ENCODE measurements at regions not wholly inside any gene's neighbourhood (a gene's known extent, or its start where the extent isn't known, plus 50 kb on each side); places are given as distances from the start of the nearest gene placed in this dataset.

DNA sequence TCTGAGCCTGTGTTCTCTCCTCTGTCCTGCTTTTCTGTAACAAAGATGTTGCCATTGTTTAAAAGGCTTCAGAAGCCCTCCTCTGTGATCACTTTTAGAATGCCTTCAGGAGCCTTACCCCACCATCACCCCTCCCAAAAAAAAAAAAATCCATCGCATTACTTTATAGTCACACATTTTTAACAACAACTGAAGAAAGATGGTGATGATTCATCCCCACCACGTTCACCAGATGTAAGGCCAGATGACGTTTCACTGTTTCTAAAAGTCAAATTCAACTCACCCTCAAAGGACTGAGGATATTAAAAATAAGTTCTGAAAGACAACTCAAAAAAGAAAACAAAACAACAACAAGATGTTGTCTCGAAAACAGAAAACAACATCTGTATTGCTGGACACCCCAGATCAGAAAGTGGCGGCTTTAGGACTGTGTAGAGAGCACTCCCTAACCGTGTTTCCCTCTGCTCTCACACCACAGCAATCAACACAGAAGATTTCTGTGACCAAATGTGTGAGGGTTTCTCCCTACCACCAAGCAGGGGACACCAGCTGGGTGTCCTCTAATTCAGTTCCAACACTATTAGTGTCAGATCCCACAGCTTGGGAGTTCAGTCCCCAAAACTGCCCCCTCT, 61.9 kb upstream of the CREB1 start:
- no peaks in the 10 kb centered on the region for H3K9me2 ChIP-seq (replicated peaks; ENCODE audit: insufficient read depth)
- no peaks in the 10 kb centered on the region for H3K79me2 ChIP-seq
- H3K27me3 ChIP-seq: no peaks in the 10 kb centered on the region
- H3K36me3 ChIP-seq (replicated peaks; ENCODE audit: insufficient read depth, low read depth): no peaks in the 10 kb centered on the region
- H4K20me1 ChIP-seq (ENCODE audit: insufficient read depth, poor library complexity, severe bottlenecking): no peaks in the 10 kb centered on the region
- no peak overlapping the region for H3K4me2 ChIP-seq
- no peak for DNase-seq (ENCODE audit: low spot score)
- no peak overlapping the region for H2AFZ ChIP-seq
- no peak overlapping the region for H3K4me3 ChIP-seq
- no peaks in the 10 kb centered on the region for H3K9me3 ChIP-seq (ENCODE audit: low read depth)
- WGBS (ENCODE audit: low lambda C conversion rate, missing lambda C conversion rate): 58% methylated on average over 6 of the region's 6 CpGs
- no peak for TF ChIP-seq EZH2 (IDR thresholded peaks at IDR 0.05; ENCODE audit: borderline replicate concordance)
- TF ChIP-seq EZH2phosphoT487 (IDR thresholded peaks at IDR 0.05; ENCODE audit: low read depth, severe bottlenecking, unreplicated experiment): no peak
- TF ChIP-seq, protein P1, sequence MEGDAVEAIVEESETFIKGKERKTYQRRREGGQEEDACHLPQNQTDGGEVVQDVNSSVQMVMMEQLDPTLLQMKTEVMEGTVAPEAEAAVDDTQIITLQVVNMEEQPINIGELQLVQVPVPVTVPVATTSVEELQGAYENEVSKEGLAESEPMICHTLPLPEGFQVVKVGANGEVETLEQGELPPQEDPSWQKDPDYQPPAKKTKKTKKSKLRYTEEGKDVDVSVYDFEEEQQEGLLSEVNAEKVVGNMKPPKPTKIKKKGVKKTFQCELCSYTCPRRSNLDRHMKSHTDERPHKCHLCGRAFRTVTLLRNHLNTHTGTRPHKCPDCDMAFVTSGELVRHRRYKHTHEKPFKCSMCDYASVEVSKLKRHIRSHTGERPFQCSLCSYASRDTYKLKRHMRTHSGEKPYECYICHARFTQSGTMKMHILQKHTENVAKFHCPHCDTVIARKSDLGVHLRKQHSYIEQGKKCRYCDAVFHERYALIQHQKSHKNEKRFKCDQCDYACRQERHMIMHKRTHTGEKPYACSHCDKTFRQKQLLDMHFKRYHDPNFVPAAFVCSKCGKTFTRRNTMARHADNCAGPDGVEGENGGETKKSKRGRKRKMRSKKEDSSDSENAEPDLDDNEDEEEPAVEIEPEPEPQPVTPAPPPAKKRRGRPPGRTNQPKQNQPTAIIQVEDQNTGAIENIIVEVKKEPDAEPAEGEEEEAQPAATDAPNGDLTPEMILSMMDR (IDR thresholded peaks at IDR 0.05; ENCODE audit: poor library complexity): no peak
- H3K4me1 ChIP-seq (ENCODE audit: insufficient read depth): peaks cover 6% of the 10 kb centered on the region
- no peak overlapping the region for H3K27ac ChIP-seq

GRCh38 chr2:207468488-207468887, 61.3 kb upstream of the CREB1 start:
- H3K4me2 ChIP-seq: no peak overlapping the region
- H3K27me3 ChIP-seq: no peaks in the 10 kb centered on the region
- DNase-seq (ENCODE audit: low spot score): no peak
- no peak for TF ChIP-seq EZH2phosphoT487 (IDR thresholded peaks at IDR 0.05; ENCODE audit: low read depth, severe bottlenecking, unreplicated experiment)
- TF ChIP-seq, protein P1 (IDR thresholded peaks at IDR 0.05; ENCODE audit: poor library complexity): no peak
- TF ChIP-seq EZH2 (IDR thresholded peaks at IDR 0.05; ENCODE audit: borderline replicate concordance): no peak
- no peaks in the 10 kb centered on the region for H3K9me3 ChIP-seq (ENCODE audit: low read depth)
- H2AFZ ChIP-seq: no peak overlapping the region
- no peaks in the 10 kb centered on the region for H3K9me2 ChIP-seq (replicated peaks; ENCODE audit: insufficient read depth)
- H3K4me3 ChIP-seq: no peak overlapping the region
- peaks cover 8% of the 10 kb centered on the region for H3K4me1 ChIP-seq (ENCODE audit: insufficient read depth)
- H4K20me1 ChIP-seq (ENCODE audit: insufficient read depth, poor library complexity, severe bottlenecking): no peaks in the 10 kb centered on the region
- H3K27ac ChIP-seq: no peak overlapping the region
- H3K36me3 ChIP-seq (replicated peaks; ENCODE audit: insufficient read depth, low read depth): no peaks in the 10 kb centered on the region
- 86% methylated on average over 4 of the region's 4 CpGs for WGBS (ENCODE audit: low lambda C conversion rate, missing lambda C conversion rate)
- H3K79me2 ChIP-seq: no peaks in the 10 kb centered on the region

GRCh38 chr2:207469451-207469850, 60.3 kb upstream of the CREB1 start:
- H3K9me3 ChIP-seq (ENCODE audit: low read depth): no peaks in the 10 kb centered on the region
- H3K36me3 ChIP-seq (replicated peaks; ENCODE audit: insufficient read depth, low read depth): no peaks in the 10 kb centered on the region
- peaks cover 8% of the 10 kb centered on the region for H3K4me1 ChIP-seq (ENCODE audit: insufficient read depth)
- H3K27ac ChIP-seq: no peak overlapping the region
- no peaks in the 10 kb centered on the region for H3K27me3 ChIP-seq
- H3K79me2 ChIP-seq: no peaks in the 10 kb centered on the region
- TF ChIP-seq, protein P1 (IDR thresholded peaks at IDR 0.05; ENCODE audit: poor library complexity): no peak
- H3K4me3 ChIP-seq: no peak overlapping the region
- no peak for DNase-seq (ENCODE audit: low spot score)
- H3K4me2 ChIP-seq: no peak overlapping the region
- H3K9me2 ChIP-seq (replicated peaks; ENCODE audit: insufficient read depth): no peaks in the 10 kb centered on the region
- no peaks in the 10 kb centered on the region for H4K20me1 ChIP-seq (ENCODE audit: insufficient read depth, poor library complexity, severe bottlenecking)
- no peak overlapping the region for H2AFZ ChIP-seq
- WGBS (ENCODE audit: low lambda C conversion rate, missing lambda C conversion rate): 83% methylated on average over 6 of the region's 6 CpGs
